ENCODE measurements at regions not wholly inside any gene's neighbourhood (a gene's known extent, or its start where the extent isn't known, plus 50 kb on each side); places are given as distances from the start of the nearest gene placed in this dataset.

DNA sequence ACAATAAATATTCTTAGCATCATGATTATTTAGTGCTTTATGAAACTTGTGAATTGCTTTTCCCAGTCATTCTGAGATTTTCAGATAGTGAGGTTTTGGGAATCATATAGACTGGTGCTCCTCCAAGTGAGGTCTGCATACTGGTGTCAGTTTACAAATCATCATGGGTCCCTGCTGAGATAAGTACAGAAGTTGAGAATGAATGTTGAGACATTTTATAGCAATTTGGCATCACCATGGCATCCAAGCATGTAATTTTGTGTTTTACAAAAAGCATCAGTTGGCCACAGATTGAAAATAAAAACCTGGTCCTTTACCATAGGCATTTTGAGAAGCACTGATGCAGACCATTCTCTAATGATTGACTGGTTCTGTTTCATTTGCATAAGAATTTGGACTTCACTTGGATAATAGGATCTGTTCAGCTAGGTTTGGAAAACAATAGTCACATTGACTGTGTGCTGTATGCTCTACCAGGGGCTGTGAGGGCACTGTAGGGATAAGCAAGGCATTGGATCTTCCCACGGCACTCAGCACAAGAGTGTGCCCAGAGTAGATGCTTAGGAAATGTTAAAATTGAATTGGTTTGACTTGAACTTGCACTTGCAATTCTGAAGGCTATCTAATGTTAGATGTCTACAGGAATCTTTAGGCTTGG lies 79.0 kb upstream of the JUN start:
- no peaks in the 10 kb centered on the region for H3K27me3 ChIP-seq (ENCODE audit: insufficient read depth, poor library complexity, severe bottlenecking)
- no peak overlapping the region for H3K4me3 ChIP-seq (replicated peaks; ENCODE audit: insufficient read depth, low read length)
- DNase-seq (ENCODE audit: low read depth in 1 of 2, low spot score in 1 of 2) = no peak
- H3K27ac ChIP-seq (replicated peaks) = no peak overlapping the region
- no peak for TF ChIP-seq GABPA (IDR thresholded peaks at IDR 0.05; ENCODE audit: low read depth)
- TF ChIP-seq POLR2AphosphoS5 (IDR thresholded peaks at IDR 0.05; ENCODE audit: low read depth) = no peak
- TF ChIP-seq, protein P1, sequence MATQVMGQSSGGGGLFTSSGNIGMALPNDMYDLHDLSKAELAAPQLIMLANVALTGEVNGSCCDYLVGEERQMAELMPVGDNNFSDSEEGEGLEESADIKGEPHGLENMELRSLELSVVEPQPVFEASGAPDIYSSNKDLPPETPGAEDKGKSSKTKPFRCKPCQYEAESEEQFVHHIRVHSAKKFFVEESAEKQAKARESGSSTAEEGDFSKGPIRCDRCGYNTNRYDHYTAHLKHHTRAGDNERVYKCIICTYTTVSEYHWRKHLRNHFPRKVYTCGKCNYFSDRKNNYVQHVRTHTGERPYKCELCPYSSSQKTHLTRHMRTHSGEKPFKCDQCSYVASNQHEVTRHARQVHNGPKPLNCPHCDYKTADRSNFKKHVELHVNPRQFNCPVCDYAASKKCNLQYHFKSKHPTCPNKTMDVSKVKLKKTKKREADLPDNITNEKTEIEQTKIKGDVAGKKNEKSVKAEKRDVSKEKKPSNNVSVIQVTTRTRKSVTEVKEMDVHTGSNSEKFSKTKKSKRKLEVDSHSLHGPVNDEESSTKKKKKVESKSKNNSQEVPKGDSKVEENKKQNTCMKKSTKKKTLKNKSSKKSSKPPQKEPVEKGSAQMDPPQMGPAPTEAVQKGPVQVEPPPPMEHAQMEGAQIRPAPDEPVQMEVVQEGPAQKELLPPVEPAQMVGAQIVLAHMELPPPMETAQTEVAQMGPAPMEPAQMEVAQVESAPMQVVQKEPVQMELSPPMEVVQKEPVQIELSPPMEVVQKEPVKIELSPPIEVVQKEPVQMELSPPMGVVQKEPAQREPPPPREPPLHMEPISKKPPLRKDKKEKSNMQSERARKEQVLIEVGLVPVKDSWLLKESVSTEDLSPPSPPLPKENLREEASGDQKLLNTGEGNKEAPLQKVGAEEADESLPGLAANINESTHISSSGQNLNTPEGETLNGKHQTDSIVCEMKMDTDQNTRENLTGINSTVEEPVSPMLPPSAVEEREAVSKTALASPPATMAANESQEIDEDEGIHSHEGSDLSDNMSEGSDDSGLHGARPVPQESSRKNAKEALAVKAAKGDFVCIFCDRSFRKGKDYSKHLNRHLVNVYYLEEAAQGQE (IDR thresholded peaks at IDR 0.05; ENCODE audit: insufficient replicate concordance, low read depth) = no peak
- TF ChIP-seq, protein P2, sequence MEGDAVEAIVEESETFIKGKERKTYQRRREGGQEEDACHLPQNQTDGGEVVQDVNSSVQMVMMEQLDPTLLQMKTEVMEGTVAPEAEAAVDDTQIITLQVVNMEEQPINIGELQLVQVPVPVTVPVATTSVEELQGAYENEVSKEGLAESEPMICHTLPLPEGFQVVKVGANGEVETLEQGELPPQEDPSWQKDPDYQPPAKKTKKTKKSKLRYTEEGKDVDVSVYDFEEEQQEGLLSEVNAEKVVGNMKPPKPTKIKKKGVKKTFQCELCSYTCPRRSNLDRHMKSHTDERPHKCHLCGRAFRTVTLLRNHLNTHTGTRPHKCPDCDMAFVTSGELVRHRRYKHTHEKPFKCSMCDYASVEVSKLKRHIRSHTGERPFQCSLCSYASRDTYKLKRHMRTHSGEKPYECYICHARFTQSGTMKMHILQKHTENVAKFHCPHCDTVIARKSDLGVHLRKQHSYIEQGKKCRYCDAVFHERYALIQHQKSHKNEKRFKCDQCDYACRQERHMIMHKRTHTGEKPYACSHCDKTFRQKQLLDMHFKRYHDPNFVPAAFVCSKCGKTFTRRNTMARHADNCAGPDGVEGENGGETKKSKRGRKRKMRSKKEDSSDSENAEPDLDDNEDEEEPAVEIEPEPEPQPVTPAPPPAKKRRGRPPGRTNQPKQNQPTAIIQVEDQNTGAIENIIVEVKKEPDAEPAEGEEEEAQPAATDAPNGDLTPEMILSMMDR (IDR thresholded peaks at IDR 0.05; ENCODE audit: insufficient read depth, low read length) = no peak

DNA sequence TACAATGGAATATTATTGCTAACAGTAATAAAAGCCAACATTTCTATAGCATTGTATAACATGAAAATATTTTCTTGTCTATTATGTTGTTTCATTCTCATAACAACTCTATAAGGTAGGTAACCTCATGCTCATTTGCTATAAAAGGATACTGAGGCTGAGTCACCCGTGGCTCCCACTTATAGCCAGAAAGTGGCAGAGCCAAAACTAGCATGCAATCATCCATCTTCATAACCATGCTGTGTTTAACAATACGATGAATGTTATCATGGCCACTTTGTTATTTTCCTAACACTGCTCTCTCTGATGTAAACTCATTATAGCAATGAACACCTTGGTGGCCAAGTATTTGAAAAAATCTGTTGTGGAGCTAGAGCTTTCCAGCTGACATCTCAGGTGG lies 80.8 kb upstream of the JUN start:
- H3K27me3 ChIP-seq (ENCODE audit: insufficient read depth, poor library complexity, severe bottlenecking) = no peaks in the 10 kb centered on the region
- TF ChIP-seq POLR2AphosphoS5 (IDR thresholded peaks at IDR 0.05; ENCODE audit: low read depth) (no peak), GABPA (IDR thresholded peaks at IDR 0.05; ENCODE audit: low read depth) (no peak), SPI1 (IDR thresholded peaks at IDR 0.05; ENCODE audit: borderline replicate concordance, low read depth) (no peak)
- TF ChIP-seq, protein P2 (IDR thresholded peaks at IDR 0.05; ENCODE audit: insufficient read depth, low read length) = no peak
- TF ChIP-seq, protein P1 (IDR thresholded peaks at IDR 0.05; ENCODE audit: insufficient replicate concordance, low read depth) = no peak
- no peak overlapping the region for H3K27ac ChIP-seq (replicated peaks)
- DNase-seq (ENCODE audit: low read depth in 1 of 2, low spot score in 1 of 2) = no peak
- H3K4me3 ChIP-seq (replicated peaks; ENCODE audit: insufficient read depth, low read length) = no peak overlapping the region

DNA sequence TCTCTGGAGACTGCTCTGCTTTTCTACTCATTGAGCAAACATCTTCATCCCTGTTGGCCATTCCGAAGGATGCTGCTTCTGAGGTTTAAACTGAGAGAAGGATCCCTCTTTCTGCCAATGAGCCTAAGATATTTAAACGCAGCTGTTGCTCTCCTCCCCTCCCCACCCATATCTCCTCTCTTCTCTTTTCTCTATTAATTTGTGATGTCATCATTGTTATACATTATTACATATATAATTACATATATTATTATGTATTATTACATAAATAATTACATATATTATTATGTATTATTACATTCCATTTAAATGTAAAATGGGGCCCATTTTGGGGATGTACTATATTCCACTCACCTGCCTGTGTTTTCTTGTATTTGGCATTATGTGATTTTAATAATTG lies 82.7 kb upstream of the JUN start:
- Histone ChIP-seq H3K27me3 (ENCODE audit: insufficient read depth, poor library complexity, severe bottlenecking) (no peaks in the 10 kb centered on the region), H3K27ac (replicated peaks) (no peak overlapping the region), H3K4me3 (replicated peaks; ENCODE audit: insufficient read depth, low read length) (no peak overlapping the region)
- no peak for DNase-seq (ENCODE audit: low read depth in 1 of 2, low spot score in 1 of 2)
- no peak for TF ChIP-seq POLR2AphosphoS5 (IDR thresholded peaks at IDR 0.05; ENCODE audit: low read depth)
- TF ChIP-seq, protein P2 (IDR thresholded peaks at IDR 0.05; ENCODE audit: insufficient read depth, low read length) = no peak
- TF ChIP-seq, protein P1 (IDR thresholded peaks at IDR 0.05; ENCODE audit: insufficient replicate concordance, low read depth) = no peak
- no peak for TF ChIP-seq SPI1 (IDR thresholded peaks at IDR 0.05; ENCODE audit: borderline replicate concordance, low read depth)
- TF ChIP-seq GABPA (IDR thresholded peaks at IDR 0.05; ENCODE audit: low read depth) = no peak

Measured in HL-60 (cell line).